Lung (tissue), 11 donors: ENCODE measurements at regions not wholly inside any gene's neighbourhood (a gene's known extent, or its start where the extent isn't known, plus 50 kb on each side); places are given as distances from the start of the nearest gene placed in this dataset.

Source experiments
- ATAC-seq: fragments of 200-7000 bp; cut with Tn5 transposase; one replicate; pipeline ENCODE4 v1.9.1; 2020; ENCODE audit warnings: moderate number of reproducible peaks; ENCODE audit not compliant: insufficient read depth, low FRiP score
- DNase-seq, 3 donors: peaks; one replicate each; pipeline ENCODE4 v3.0.0-alpha.2; 2013 to 2017
- H3K27ac ChIP-seq, 2 donors: one replicate each; pipeline ENCODE4 v1.5.1; 2013; ENCODE audit warnings: mild to moderate bottlenecking in 2 of 2, moderate library complexity in 2 of 2, control low read depth in 1 of 2, inconsistent platforms in 1 of 2, low read depth in 1 of 2, low read length in 1 of 2
- H3K27me3 ChIP-seq, 3 donors: one replicate each; pipeline ENCODE4 v1.5.1; 2013; ENCODE audit warnings: low read length in 2 of 3; ENCODE audit not compliant: control insufficient read depth in 3 of 3, insufficient read depth in 3 of 3
- H3K36me3 ChIP-seq, 4 donors: one replicate each; pipeline ENCODE4 v1.5.1; 2013; ENCODE audit warnings: low read length in 4 of 4, mild to moderate bottlenecking in 1 of 4, moderate library complexity in 1 of 4; ENCODE audit not compliant: control insufficient read depth in 4 of 4, insufficient read depth in 4 of 4
- H3K4me1 ChIP-seq, 5 donors: one replicate each; pipeline ENCODE4 v1.5.1; 2013; ENCODE audit warnings: low read length in 5 of 5, mild to moderate bottlenecking in 2 of 5, moderate library complexity in 1 of 5; ENCODE audit not compliant: control insufficient read depth in 5 of 5, insufficient read depth in 5 of 5
- H3K4me3 ChIP-seq: one replicate; pipeline ENCODE4 v1.5.1; 2013; ENCODE audit warnings: mild to moderate bottlenecking, control low read depth, moderate library complexity
- H3K9ac ChIP-seq, 2 donors: one replicate each; pipeline ENCODE4 v1.5.1; 2013; ENCODE audit warnings: low read length in 2 of 2, control low read depth in 1 of 2; ENCODE audit not compliant: insufficient read depth in 1 of 2
- H3K9me3 ChIP-seq, 4 donors: one replicate each; pipeline ENCODE4 v1.5.1; 2013; ENCODE audit warnings: low read length in 3 of 4, mild to moderate bottlenecking in 1 of 4, moderate library complexity in 1 of 4; ENCODE audit not compliant: control insufficient read depth in 4 of 4, insufficient read depth in 3 of 4
- CTCF ChIP-seq: IDR thresholded peaks from 2 replicates; pipeline ENCODE4 v1.5.1; 2012; ENCODE audit warnings: mild to moderate bottlenecking; ENCODE audit errors: control extremely low read depth, extremely low read depth
- WGBS, 2 donors: extraction: QIAGEN DNeasy Blood & Tissue Kit; methylation state at CpG; one replicate each; pipeline ENCODE4 v1.1.7; 2013; 5-methylcytosine and 5-hydroxymethylcytosine counted together
- donor health status: control.
- donor health status: control.
- donor health status: Bipolar disorder and iron deficiency.
- donor health status: healthy.
- donor health status: DM: yes; HTN: yes; CAD: no.

DNA sequence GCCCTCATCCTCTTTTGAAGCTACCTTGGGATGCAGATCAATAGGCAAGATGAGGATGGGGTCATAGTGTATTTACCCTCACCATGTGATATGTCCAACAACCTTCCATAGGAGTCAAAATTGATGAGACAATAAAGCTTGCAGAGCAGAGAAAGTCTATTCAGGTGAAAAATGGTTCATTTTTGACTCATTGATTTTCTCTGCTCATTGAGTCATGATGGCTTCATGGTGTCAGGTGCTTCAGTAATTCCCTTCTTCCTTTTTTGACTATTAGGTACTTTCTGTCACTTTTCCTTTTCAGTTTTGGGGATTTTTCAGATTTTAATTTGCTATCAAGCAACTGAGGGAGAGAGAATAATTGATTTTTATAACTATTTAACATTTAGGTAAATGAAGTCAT lies 55.9 kb upstream of the IL2 start:
- H3K36me3 ChIP-seq, result no peaks in the 10 kb centered on the region
- no peaks in the 10 kb centered on the region for H3K4me1 ChIP-seq
- no peak for TF ChIP-seq CTCF
- H3K27me3 ChIP-seq, result no peaks in the 10 kb centered on the region
- peaks cover 0 to 2% (median 0%) of the 10 kb centered on the region in 4 donors for H3K9me3 ChIP-seq
- ATAC-seq (no peak), DNase-seq (no peak)
- no peak overlapping the region for H3K27ac ChIP-seq
- no peak overlapping the region for H3K9ac ChIP-seq
- H3K4me3 ChIP-seq, result no peak overlapping the region

DNA sequence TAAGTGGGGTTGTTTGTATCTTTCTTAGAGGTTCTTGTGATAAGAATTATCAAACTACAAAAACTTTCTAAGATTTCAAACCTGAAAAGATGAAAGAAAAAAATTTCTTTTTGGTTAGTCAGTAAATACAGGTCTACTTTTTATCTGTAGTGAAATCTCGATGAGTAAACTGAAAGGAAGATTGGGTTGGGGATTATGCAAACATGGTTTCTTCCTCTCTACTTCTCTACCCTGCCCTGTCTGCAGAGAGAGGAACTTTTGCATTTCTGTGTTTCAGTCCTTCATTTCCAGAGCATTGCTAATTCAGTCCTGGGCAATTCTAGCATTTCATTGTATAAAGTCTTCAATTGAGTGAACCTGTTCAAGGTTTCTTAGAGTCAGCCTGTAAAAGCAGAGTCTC lies 51.6 kb upstream of the IL2 start:
- H3K27ac ChIP-seq, result no peak overlapping the region
- TF ChIP-seq CTCF, result no peak
- peaks cover 0 to 2% (median 0%) of the 10 kb centered on the region in 4 donors for H3K9me3 ChIP-seq
- H3K4me1 ChIP-seq, result no peaks in the 10 kb centered on the region
- no peaks in the 10 kb centered on the region for H3K36me3 ChIP-seq
- H3K27me3 ChIP-seq, result no peaks in the 10 kb centered on the region
- no peak overlapping the region for H3K4me3 ChIP-seq
- DNase-seq (no peak), ATAC-seq (no peak)
- no peak overlapping the region for H3K9ac ChIP-seq
- WGBS, 2 donors, result 26 to 37% methylated on average over 1 of the region's 1 CpG
